HCT116 (cell line): ENCODE measurements at regions not wholly inside any gene's neighbourhood (a gene's known extent, or its start where the extent isn't known, plus 50 kb on each side); places are given as distances from the start of the nearest gene placed in this dataset.

Experiments used
- ATAC-seq: fragments of 200-7000 bp; cut with Tn5 transposase; 2 replicates; pipeline ENCODE4 v1.9.1; 2020; ENCODE audit warnings: mild to moderate bottlenecking, moderate library complexity
- BruUV-seq: library from RNA; stranded (reverse); fragments of 400-500 nt; replicated peaks from 2 replicates; lab custom pipeline; 2021; lab: Mats Ljungman, UMichigan
- CTCF ChIA-PET: fragments of 300-600 bp; sonication (Branson Sonifier 250); formaldehyde crosslinking; loops from one replicate; lab custom pipeline; 2021; ENCODE audit warnings: antibody characterized with exemption; lab: Charles Lee
- POLR2A ChIA-PET: fragments of 300-600, 350-600 bp; sonication (Branson Sonifier 250); formaldehyde crosslinking; loops from one replicate; lab custom pipeline; 2021; ENCODE audit warnings: antibody characterized with exemption; lab: Charles Lee
- RAD21 ChIA-PET, 2 experiments: fragments of 300-600 bp; sonication (Branson Sonifier 250); formaldehyde crosslinking; loops; one replicate each; lab custom pipeline; 2023; ENCODE audit warnings: low total read pairs in 2 of 2; ENCODE audit not compliant: uncharacterized antibody in 2 of 2, unreplicated experiment in 2 of 2, low non-redundant PET in 1 of 2; lab: Charles Lee
- DNase-seq: peaks from one replicate; pipeline ENCODE4 v3.0.0-alpha.2; 2010; ENCODE audit warnings: low read depth, low spot score
- H2AFZ ChIP-seq: fragments of 200-600 bp; shearing (Covaris generic), sonication (generic); 2 replicates; pipeline ENCODE4 v1.6.1; 2017; ENCODE audit warnings: low read depth, mixed run types, mixed read lengths, antibody characterized with exemption, low read length; ENCODE audit not compliant: poor library complexity, severe bottlenecking
- H3K27ac ChIP-seq: 2 replicates; pipeline ENCODE4 v1.5.1; 2012; ENCODE audit warnings: low read depth, low read length
- H3K27me3 ChIP-seq: fragments of 200-600 bp; sonication (generic); 2 replicates; pipeline ENCODE4 v1.6.1; 2016; ENCODE audit warnings: mixed run types, low read length, mixed read lengths; ENCODE audit not compliant: insufficient read depth
- H3K36me3 ChIP-seq, 2 experiments: fragments of 200-500 bp in 1 of 2; fragments of 200-600 bp in 1 of 2; sonication (Bioruptor generic) in 1 of 2; sonication (generic) in 1 of 2; 2 replicates each; pipeline versions ENCODE4 v1.5.1 to v1.6.1; 2014 to 2016; ENCODE audit warnings: low read length in 2 of 2, inconsistent platforms in 1 of 2, mixed read lengths in 1 of 2, mixed run types in 1 of 2; ENCODE audit not compliant: insufficient read depth in 2 of 2, control insufficient read depth in 1 of 2
- H3K4me1 ChIP-seq, 2 experiments: fragments of 200-600 bp in 1 of 2; sonication (generic) in 1 of 2; 2 replicates each; pipeline versions ENCODE4 v1.5.1 to v1.6.1; 2012 to 2017; ENCODE audit warnings: low read length in 2 of 2, inconsistent platforms in 1 of 2, mild to moderate bottlenecking in 1 of 2, mixed read lengths in 1 of 2, mixed run types in 1 of 2, moderate library complexity in 1 of 2; ENCODE audit not compliant: insufficient read depth in 2 of 2, control insufficient read depth in 1 of 2
- H3K4me2 ChIP-seq: fragments of 200-600 bp; sonication (generic); 2 replicates; pipeline ENCODE4 v1.6.1; 2017; ENCODE audit warnings: mixed run types, low read length, mixed read lengths
- H3K4me3 ChIP-seq, 2 experiments: fragments of 200-600 bp in 1 of 2; sonication (generic) in 1 of 2; replicated peaks in 1 of 2; 2 replicates each; pipeline ENCODE4 v1.5.1; 2011 to 2016; ENCODE audit warnings: low read length in 2 of 2, control low read depth in 1 of 2, low read depth in 1 of 2, mild to moderate bottlenecking in 1 of 2, mixed read lengths in 1 of 2, mixed run types in 1 of 2
- H3K79me2 ChIP-seq: fragments of 200-600 bp; sonication (generic); 2 replicates; pipeline ENCODE4 v1.6.1; 2017; ENCODE audit warnings: mild to moderate bottlenecking, mixed run types, low read length, moderate library complexity, mixed read lengths; ENCODE audit not compliant: insufficient read depth
- H3K9ac ChIP-seq: fragments of 200-600 bp; sonication (generic); 2 replicates; pipeline ENCODE4 v1.6.1; 2016; ENCODE audit warnings: low read length, mixed read lengths
- H3K9me2 ChIP-seq: fragments of 200-600 bp; sonication (generic), shearing (Covaris generic); 2 replicates; pipeline ENCODE4 v1.6.1; 2017; ENCODE audit warnings: mixed run types, mild to moderate bottlenecking, moderate library complexity; ENCODE audit not compliant: insufficient read depth
- H3K9me3 ChIP-seq, 2 experiments: fragments of 200-500 bp in 1 of 2; fragments of 200-600 bp in 1 of 2; sonication (Bioruptor generic) in 1 of 2; sonication (generic) in 1 of 2; 2 replicates each; pipeline ENCODE4 v1.6.1; 2014 to 2017; ENCODE audit warnings: low read length in 2 of 2, mixed read lengths in 2 of 2, inconsistent platforms in 1 of 2, low read depth in 1 of 2, mild to moderate bottlenecking in 1 of 2, mixed run types in 1 of 2, moderate library complexity in 1 of 2; ENCODE audit not compliant: control insufficient read depth in 1 of 2, insufficient read depth in 1 of 2
- H4K20me1 ChIP-seq: fragments of 200-600 bp; sonication (generic), shearing (Covaris generic); 2 replicates; pipeline ENCODE4 v1.6.1; 2017; ENCODE audit warnings: mixed run types, mild to moderate bottlenecking, moderate library complexity; ENCODE audit not compliant: insufficient read depth
- ATF3 ChIP-seq: IDR thresholded peaks from 2 replicates; pipeline ENCODE4 v1.6.1; 2012
- CBX3 ChIP-seq: IDR thresholded peaks from 2 replicates; pipeline ENCODE4 v1.6.1; 2012; ENCODE audit warnings: low read depth
- CEBPB ChIP-seq: IDR thresholded peaks from 2 replicates; pipeline ENCODE4 v1.6.1; 2012; ENCODE audit warnings: low read depth
- CTCF ChIP-seq, 3 experiments: fragments of 200-600 bp in 1 of 3; sonication (generic) in 1 of 3; IDR thresholded peaks in 2 of 3; conservative IDR thresholded peaks in 1 of 3; 2 replicates each; pipeline ENCODE4 v1.5.1; 2012 to 2017; ENCODE audit warnings: low read depth in 2 of 3, low read length in 2 of 3, antibody characterized with exemption in 1 of 3, borderline replicate concordance in 1 of 3, control low read depth in 1 of 3, mild to moderate bottlenecking in 1 of 3, mixed read lengths in 1 of 3, mixed run types in 1 of 3, moderate library complexity in 1 of 3; ENCODE audit not compliant: insufficient read depth in 1 of 3
- EGR1 ChIP-seq: IDR thresholded peaks from 2 replicates; pipeline ENCODE4 v1.6.1; 2012; ENCODE audit warnings: low read depth
- ELF1 ChIP-seq: IDR thresholded peaks from 2 replicates; pipeline ENCODE4 v1.6.1; 2012; ENCODE audit warnings: low read depth, borderline replicate concordance
- EZH2 ChIP-seq: fragments of 200-600 bp; sonication (generic); IDR thresholded peaks from 2 replicates; pipeline ENCODE4 v1.6.1; 2017; ENCODE audit warnings: antibody characterized with exemption, mixed run types
- EZH2phosphoT487 ChIP-seq: fragments of 200-600 bp; IDR thresholded peaks from 2 replicates; pipeline ENCODE4 v1.6.1; 2018; ENCODE audit warnings: antibody characterized with exemption, borderline replicate concordance
- FOSL1 ChIP-seq: IDR thresholded peaks from 2 replicates; pipeline ENCODE4 v1.6.1; 2012; ENCODE audit warnings: low read depth
- JUND ChIP-seq: IDR thresholded peaks from 2 replicates; pipeline ENCODE4 v1.6.1; 2012
- POLR2A ChIP-seq: IDR thresholded peaks from 2 replicates; pipeline ENCODE4 v1.7.0; 2011; ENCODE audit warnings: borderline replicate concordance; ENCODE audit not compliant: insufficient read depth, insufficient read length; ENCODE audit errors: extremely low read depth
- RAD21 ChIP-seq: IDR thresholded peaks from 2 replicates; pipeline ENCODE4 v1.6.1; 2012; ENCODE audit warnings: low read depth, mild to moderate bottlenecking
- REST ChIP-seq: IDR thresholded peaks from 2 replicates; pipeline ENCODE4 v1.6.1; 2012; ENCODE audit warnings: low read depth
- SIN3A ChIP-seq: IDR thresholded peaks from 2 replicates; pipeline ENCODE4 v1.6.1; 2012; ENCODE audit warnings: low read depth
- SP1 ChIP-seq: IDR thresholded peaks from 2 replicates; pipeline ENCODE4 v1.6.1; 2012; ENCODE audit warnings: low read depth
- SRF ChIP-seq: IDR thresholded peaks from 2 replicates; pipeline ENCODE4 v1.6.1; 2012; ENCODE audit warnings: low read depth
- TCF7L2 ChIP-seq: IDR thresholded peaks from 2 replicates; pipeline ENCODE4 v1.7.0; 2011; ENCODE audit warnings: borderline replicate concordance, inconsistent platforms; ENCODE audit not compliant: insufficient read depth, insufficient read length; ENCODE audit errors: extremely low read depth
- YY1 ChIP-seq: IDR thresholded peaks from 2 replicates; pipeline ENCODE4 v1.6.1; 2011; ENCODE audit warnings: low read length, low read depth, moderate library complexity, mild to moderate bottlenecking; ENCODE audit not compliant: insufficient replicate concordance; ENCODE audit errors: extremely low read depth
- ZFX ChIP-seq: fragments of 450-650 bp; IDR thresholded peaks from 2 replicates; pipeline ENCODE4 v1.6.1; 2017
- ZNF274 ChIP-seq: fragments of 200-500 bp; sonication (Bioruptor generic); IDR thresholded peaks from 2 replicates; pipeline ENCODE4 v1.6.1; 2014; ENCODE audit warnings: mild to moderate bottlenecking, low read depth, low read length, inconsistent platforms
- intact Hi-C: fragments of 100-400 bp; cut with micrococcal nuclease; formaldehyde crosslinking; loops from 2 replicates; pipeline ENCODE4 v1.10.0; 2022

GRCh38 chr12:86838711-86839110 lies 582.5 kb upstream of the MGAT4C start:
- H3K4me3 ChIP-seq: no peak overlapping the region
- H3K36me3 ChIP-seq: no peaks in the 10 kb centered on the region
- CTCF ChIA-PET: no interaction called here
- no peaks in the 10 kb centered on the region for H4K20me1 ChIP-seq
- intact Hi-C loops: no loop called here
- no peak overlapping the region for H3K27ac ChIP-seq
- POLR2A ChIA-PET: no interaction called here
- no peaks in the 10 kb centered on the region for H3K9me3 ChIP-seq
- no peaks in the 10 kb centered on the region for H3K27me3 ChIP-seq
- RAD21 ChIA-PET: no interaction called here
- H3K9me2 ChIP-seq: no peaks in the 10 kb centered on the region
- TF ChIP-seq EZH2phosphoT487 (no peak), FOSL1 (no peak), POLR2A (no peak), ZNF274 (no peak), CEBPB (no peak), EZH2 (no peak), TCF7L2 (no peak), SIN3A (no peak), SRF (no peak), RAD21 (no peak), SP1 (no peak), REST (no peak), CTCF (IDR thresholded peaks at IDR 0.05 in 2 of 3, conservative IDR thresholded peaks at IDR 0.05 in 1 of 3; ENCODE audit: borderline replicate concordance in 1 of 3, insufficient read depth in 1 of 3, low read depth in 2 of 3, low read length in 2 of 3) (no peak), JUND (no peak), CBX3 (no peak), EGR1 (no peak), ELF1 (no peak), YY1 (no peak), ATF3 (no peak), ZFX (no peak)
- no peaks in the 10 kb centered on the region for H3K4me1 ChIP-seq
- no peaks in the 10 kb centered on the region for H3K79me2 ChIP-seq
- no peak for ATAC-seq
- H3K4me2 ChIP-seq: no peak overlapping the region
- no peak for DNase-seq
- H3K9ac ChIP-seq: no peak overlapping the region
- BruUV-seq: no TSS peak
- H2AFZ ChIP-seq: no peak overlapping the region
